ENCODE measurements at regions not wholly inside any gene's neighbourhood (a gene's known extent, or its start where the extent isn't known, plus 50 kb on each side); places are given as distances from the start of the nearest gene placed in this dataset.

DNA sequence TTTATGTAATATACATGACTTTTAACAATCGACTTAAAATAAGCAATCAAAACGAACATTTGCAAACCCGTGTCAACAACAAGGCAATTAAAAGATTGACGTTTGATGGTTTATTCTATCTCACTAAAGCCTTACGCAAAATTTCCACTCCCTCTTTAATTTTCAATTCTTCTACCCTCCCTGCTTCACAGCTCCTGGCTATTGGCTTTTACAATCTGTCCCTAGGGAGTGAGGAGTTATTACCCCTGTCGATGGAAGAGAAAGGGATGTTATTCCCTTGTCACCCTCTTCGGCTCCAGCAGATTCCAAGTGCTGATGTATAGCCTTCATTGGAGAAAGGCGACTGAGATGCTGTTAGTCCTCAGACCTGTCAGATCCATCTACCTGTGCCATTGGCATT is 161.3 kb downstream of the ZNF281 start:
- H3K4me1 Mint-ChIP-seq (ENCODE audit: low read depth, unreplicated experiment) = peaks cover 28% of the 10 kb centered on the region
- no peak for DNase-seq
- H3K27ac Mint-ChIP-seq (ENCODE audit: unreplicated experiment) = no peak overlapping the region
- no peaks in the 10 kb centered on the region for H3K36me3 Mint-ChIP-seq (ENCODE audit: unreplicated experiment)
- TF ChIP-seq CTCF (IDR thresholded peaks at IDR 0.05; ENCODE audit: partially characterized antibody, unreplicated experiment) = no peak
- H3K9me3 Mint-ChIP-seq (ENCODE audit: unreplicated experiment) = peaks cover 3% of the 10 kb centered on the region
- peaks cover 3% of the 10 kb centered on the region for H3K27me3 Mint-ChIP-seq (ENCODE audit: unreplicated experiment)
- no peak overlapping the region for H3K4me3 Mint-ChIP-seq (ENCODE audit: unreplicated experiment)

- Mint-ChIP-seq H3K27me3 (ENCODE audit: unreplicated experiment) (peaks cover 3% of the 10 kb centered on the region), H3K4me1 (ENCODE audit: low read depth, unreplicated experiment) (peaks cover 37% of the 10 kb centered on the region), H3K9me3 (ENCODE audit: unreplicated experiment) (peaks cover 3% of the 10 kb centered on the region), H3K4me3 (ENCODE audit: unreplicated experiment) (no peak overlapping the region), H3K27ac (ENCODE audit: unreplicated experiment) (no peak overlapping the region), H3K36me3 (ENCODE audit: unreplicated experiment) (no peaks in the 10 kb centered on the region)
- TF ChIP-seq CTCF (IDR thresholded peaks at IDR 0.05; ENCODE audit: partially characterized antibody, unreplicated experiment) = no peak
- no peak for DNase-seq
Measured at GRCh38 chr1:200247518-200247917, 162.3 kb downstream of the ZNF281 start.

DNA sequence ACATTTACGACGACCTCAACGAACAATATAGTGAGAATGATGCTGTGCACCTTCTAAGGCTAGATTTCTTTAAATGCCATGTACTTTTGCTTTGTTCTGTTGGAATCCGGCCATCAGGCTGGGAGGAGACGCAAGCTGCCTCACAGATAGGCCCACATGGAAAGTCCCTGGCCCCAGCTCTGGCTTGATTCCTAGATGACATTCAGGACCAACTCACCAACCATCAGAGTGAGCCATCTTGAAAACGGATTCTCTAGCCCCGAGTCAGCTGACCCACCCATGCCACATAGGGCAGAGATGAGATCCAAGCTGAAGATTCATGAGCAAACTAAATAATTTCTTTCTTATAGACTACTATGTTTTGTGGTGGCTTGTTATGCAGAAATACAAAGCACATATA is 164.4 kb downstream of the ZNF281 start:
- Mint-ChIP-seq H3K4me1 (ENCODE audit: low read depth, unreplicated experiment) (peaks cover 55% of the 10 kb centered on the region), H3K9me3 (ENCODE audit: unreplicated experiment) (peaks cover 3% of the 10 kb centered on the region), H3K27me3 (ENCODE audit: unreplicated experiment) (peaks cover 3% of the 10 kb centered on the region), H3K4me3 (ENCODE audit: unreplicated experiment) (no peak overlapping the region), H3K36me3 (ENCODE audit: unreplicated experiment) (no peaks in the 10 kb centered on the region), H3K27ac (ENCODE audit: unreplicated experiment) (no peak overlapping the region)
- no peak for DNase-seq
- TF ChIP-seq CTCF (IDR thresholded peaks at IDR 0.05; ENCODE audit: partially characterized antibody, unreplicated experiment) = no peak

GRCh38 chr1:200243042-200243437 is 166.8 kb downstream of the ZNF281 start:
- TF ChIP-seq CTCF (IDR thresholded peaks at IDR 0.05; ENCODE audit: partially characterized antibody, unreplicated experiment) = no peak
- no peak for DNase-seq

DNA sequence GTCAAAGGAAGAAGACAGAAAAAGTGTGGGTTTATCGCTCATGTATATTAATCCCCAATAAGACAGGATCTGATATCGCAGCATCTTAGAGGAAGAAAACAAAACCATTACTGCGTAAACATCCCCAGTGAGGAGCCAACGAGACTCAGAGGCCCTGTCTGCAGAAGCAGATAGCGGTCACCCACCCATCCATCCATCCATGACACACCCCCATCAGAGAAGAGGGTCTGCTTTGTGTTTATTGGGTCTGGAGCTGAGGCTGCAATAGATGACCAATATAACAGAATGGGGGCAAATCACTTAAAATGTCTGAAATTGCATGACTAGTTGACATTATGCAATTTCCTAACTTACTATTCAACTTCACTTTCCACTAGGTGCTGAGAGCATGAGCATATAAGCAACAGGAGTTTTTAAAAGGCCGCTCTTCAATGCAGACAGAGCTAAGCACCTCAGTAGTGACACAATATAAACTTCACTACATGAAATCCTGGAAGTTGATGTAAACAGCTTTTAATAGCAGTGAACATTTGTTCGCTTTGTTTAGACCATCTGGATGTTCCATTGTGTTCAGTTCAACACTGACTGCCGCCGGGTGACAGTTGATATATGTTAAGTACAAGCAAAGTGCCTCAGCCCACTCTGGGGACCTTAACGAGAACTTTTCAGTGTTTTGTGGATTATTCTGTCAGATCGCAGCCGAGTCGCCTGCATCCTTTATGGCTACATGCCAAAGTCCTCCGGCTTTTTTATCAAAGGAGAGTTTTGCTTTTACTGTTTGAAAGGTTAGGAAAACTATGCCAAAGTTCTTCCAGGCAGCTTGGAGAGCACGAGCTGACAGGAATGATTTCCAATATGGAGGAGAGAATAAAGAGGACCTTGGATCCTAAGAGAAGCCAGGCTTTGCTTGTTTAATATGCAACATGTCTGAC is 167.5 kb downstream of the ZNF281 start:
- no peak for TF ChIP-seq CTCF (IDR thresholded peaks at IDR 0.05; ENCODE audit: partially characterized antibody, unreplicated experiment)
- Mint-ChIP-seq H3K4me3 (ENCODE audit: unreplicated experiment) (peak overlapping the region; percentile 71), H3K9me3 (ENCODE audit: unreplicated experiment) (no peaks in the 10 kb centered on the region), H3K27ac (ENCODE audit: unreplicated experiment) (peak overlapping the region; percentile 96), H3K4me1 (ENCODE audit: low read depth, unreplicated experiment) (peaks cover 54% of the 10 kb centered on the region), H3K27me3 (ENCODE audit: unreplicated experiment) (peaks cover 3% of the 10 kb centered on the region), H3K36me3 (ENCODE audit: unreplicated experiment) (no peaks in the 10 kb centered on the region)
- peak; percentile 35 for DNase-seq

More at GRCh38 chr1:200243042-200243437, 166.8 kb downstream of the ZNF281 start:
- Mint-ChIP-seq H3K27ac (ENCODE audit: unreplicated experiment) (peak overlapping the region; percentile 96), H3K4me3 (ENCODE audit: unreplicated experiment) (peak overlapping the region; percentile 71), H3K27me3 (ENCODE audit: unreplicated experiment) (peaks cover 3% of the 10 kb centered on the region), H3K4me1 (ENCODE audit: low read depth, unreplicated experiment) (peaks cover 58% of the 10 kb centered on the region), H3K36me3 (ENCODE audit: unreplicated experiment) (no peaks in the 10 kb centered on the region), H3K9me3 (ENCODE audit: unreplicated experiment) (peaks cover 3% of the 10 kb centered on the region)
